ENCODE measurements at regions not wholly inside any gene's neighbourhood (a gene's known extent, or its start where the extent isn't known, plus 50 kb on each side); places are given as distances from the start of the nearest gene placed in this dataset.

DNA sequence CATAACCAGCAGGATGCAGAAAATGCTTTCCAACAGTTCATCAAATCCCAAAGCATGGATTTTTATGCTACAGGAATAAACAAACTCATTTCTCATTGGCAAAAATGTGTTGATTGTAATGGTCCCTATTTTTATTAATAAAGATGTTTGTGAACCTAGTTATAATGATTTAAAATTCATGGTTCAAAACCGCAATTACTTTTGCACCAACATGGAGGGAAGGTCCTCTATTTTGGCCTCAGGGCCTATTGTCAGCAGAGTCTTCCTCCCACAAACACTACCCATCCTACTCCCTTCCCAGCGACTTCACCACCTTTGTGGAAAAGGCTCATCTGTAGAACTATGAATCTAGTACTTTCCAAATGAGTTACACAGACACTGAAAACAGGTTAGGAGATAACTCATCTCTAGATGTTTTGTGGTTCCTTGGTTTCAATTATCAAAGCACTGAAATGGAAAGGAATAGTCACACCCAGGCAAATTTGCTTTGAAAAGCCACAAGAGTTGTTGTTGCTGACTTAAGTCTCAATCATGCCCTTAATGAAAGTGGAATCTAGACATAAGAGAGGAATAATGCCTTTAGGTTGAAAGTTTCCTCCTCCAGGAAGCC lies 59.4 kb upstream of the FRMD4A start:
- Histone ChIP-seq H4K8ac (ENCODE audit: extremely low read depth, insufficient read depth, low read length) (no peak overlapping the region), H3K4me1 (replicated peaks in 1 of 4; ENCODE audit: control insufficient read depth in 3 of 4, insufficient read depth in 4 of 4, low read length in 3 of 4) (peaks cover 0 to 6% (median 0%) of the 10 kb centered on the region in 4 experiments; a peak in 3 of 7 replicates), H2BK20ac (ENCODE audit: low read length) (no peak overlapping the region), H3K27me3 (replicated peaks in 1 of 4; ENCODE audit: control insufficient read depth in 3 of 4, extremely low read depth in 1 of 4, insufficient read depth in 3 of 4, low read length in 3 of 4) (no peaks in the 10 kb centered on the region), H3K23me2 (ENCODE audit: low read depth, low read length) (no peaks in the 10 kb centered on the region), H3K18ac (ENCODE audit: extremely low read depth, low read length) (no peak overlapping the region), H3K36me3 (ENCODE audit: control insufficient read depth in 2 of 4, insufficient read depth in 4 of 4, low read length in 3 of 4) (no peaks in the 10 kb centered on the region), H2BK15ac (ENCODE audit: low read length) (no peak overlapping the region), H4K20me1 (replicated peaks in 1 of 2; ENCODE audit: control insufficient read depth in 1 of 2, insufficient read depth in 2 of 2, low read length in 2 of 2) (no peaks in the 10 kb centered on the region), H3K14ac (ENCODE audit: insufficient read length) (no peak overlapping the region), H2BK5ac (ENCODE audit: low read depth, low read length) (no peak overlapping the region), H3K27ac (ENCODE audit: low read depth, low read length) (no peak overlapping the region), H3K9ac (replicated peaks in 1 of 4; ENCODE audit: extremely low read depth in 1 of 4, low read depth in 3 of 4, low read length in 3 of 4) (no peak overlapping the region), H4K91ac (replicated peaks; ENCODE audit: insufficient read length, low read length) (no peak overlapping the region), H2AK5ac (ENCODE audit: low read depth, low read length) (no peak overlapping the region), H3K4me3 (ENCODE audit: extremely low read depth in 1 of 4, insufficient read depth in 2 of 4, low read depth in 3 of 4, low read length in 4 of 4) (no peak overlapping the region), H3K79me2 (ENCODE audit: control insufficient read depth in 1 of 2, insufficient read depth in 2 of 2, low read length in 2 of 2) (no peaks in the 10 kb centered on the region), H2BK120ac (replicated peaks; ENCODE audit: low read depth, low read length) (no peak overlapping the region), H2AFZ (ENCODE audit: low read length) (no peak overlapping the region), H3K4ac (replicated peaks; ENCODE audit: insufficient read length, low read depth, low read length) (no peak overlapping the region), H3K4me2 (ENCODE audit: insufficient read depth in 1 of 2, low read depth in 2 of 2, low read length in 2 of 2) (no peak overlapping the region), H2BK12ac (ENCODE audit: low read depth, low read length) (no peak overlapping the region), H3K23ac (ENCODE audit: insufficient read length) (no peak overlapping the region), H4K5ac (ENCODE audit: insufficient read length, low read depth, low read length) (no peak overlapping the region), H3K79me1 (ENCODE audit: low read depth, low read length) (no peaks in the 10 kb centered on the region), H3K9me3 (ENCODE audit: insufficient read depth in 2 of 2, low read depth in 1 of 2, low read length in 1 of 2) (no peaks in the 10 kb centered on the region), H3K56ac (replicated peaks; ENCODE audit: insufficient read length, low read depth, low read length) (no peak overlapping the region)
- POLR2A ChIA-PET (ENCODE audit: partially characterized antibody): no interaction called here
- CTCF ChIA-PET (ENCODE audit: partially characterized antibody): interaction anchor here (0.9 kb wide), 1 partner anchor 18 kb away, joined by 3 read pairs; no protein-coding TSS in a partner anchor
- DNase-seq (ENCODE audit: low read depth in 1 of 2, low spot score in 2 of 2): no peak
- no peak for TF ChIP-seq KDM5A (IDR thresholded peaks at IDR 0.05; ENCODE audit: low read length)
- no peak for TF ChIP-seq SP4 (IDR thresholded peaks at IDR 0.05; ENCODE audit: low read length)
- 94% methylated on average over 2 of the region's 2 CpGs; no CpG with 5 or more reads in 1 of the 2 experiments for WGBS, 2 experiments (ENCODE audit: extremely low coverage in 1 of 2, insufficient coverage in 1 of 2, insufficient read length in 1 of 2, insufficient replicate concordance in 2 of 2, low coverage in 1 of 2, low lambda C conversion rate in 2 of 2, missing lambda C conversion rate in 1 of 2)
- no peak for FAIRE-seq

Data from H1 (cell line).